ENCODE measurements at regions not wholly inside any gene's neighbourhood (a gene's known extent, or its start where the extent isn't known, plus 50 kb on each side); places are given as distances from the start of the nearest gene placed in this dataset.

GRCh38 chr18:56545464-56545863 lies 92.9 kb downstream of the TXNL1 start:
- Mint-ChIP-seq H3K36me3 (ENCODE audit: low read depth) (no peaks in the 10 kb centered on the region), H3K27me3 (no peaks in the 10 kb centered on the region), H3K4me3 (no peak overlapping the region), H3K9me3 (no peaks in the 10 kb centered on the region), H3K27ac (no peak overlapping the region), H3K4me1 (peaks cover 6% of the 10 kb centered on the region)
- intact Hi-C loops (cut with micrococcal nuclease) = no loop called here
- DNase-seq (no peak), ATAC-seq (ENCODE audit: low read depth) (no peak)
- CTCF ChIA-PET = no interaction called here
- POLR2A ChIA-PET = no interaction called here
- TF ChIP-seq, protein P1, sequence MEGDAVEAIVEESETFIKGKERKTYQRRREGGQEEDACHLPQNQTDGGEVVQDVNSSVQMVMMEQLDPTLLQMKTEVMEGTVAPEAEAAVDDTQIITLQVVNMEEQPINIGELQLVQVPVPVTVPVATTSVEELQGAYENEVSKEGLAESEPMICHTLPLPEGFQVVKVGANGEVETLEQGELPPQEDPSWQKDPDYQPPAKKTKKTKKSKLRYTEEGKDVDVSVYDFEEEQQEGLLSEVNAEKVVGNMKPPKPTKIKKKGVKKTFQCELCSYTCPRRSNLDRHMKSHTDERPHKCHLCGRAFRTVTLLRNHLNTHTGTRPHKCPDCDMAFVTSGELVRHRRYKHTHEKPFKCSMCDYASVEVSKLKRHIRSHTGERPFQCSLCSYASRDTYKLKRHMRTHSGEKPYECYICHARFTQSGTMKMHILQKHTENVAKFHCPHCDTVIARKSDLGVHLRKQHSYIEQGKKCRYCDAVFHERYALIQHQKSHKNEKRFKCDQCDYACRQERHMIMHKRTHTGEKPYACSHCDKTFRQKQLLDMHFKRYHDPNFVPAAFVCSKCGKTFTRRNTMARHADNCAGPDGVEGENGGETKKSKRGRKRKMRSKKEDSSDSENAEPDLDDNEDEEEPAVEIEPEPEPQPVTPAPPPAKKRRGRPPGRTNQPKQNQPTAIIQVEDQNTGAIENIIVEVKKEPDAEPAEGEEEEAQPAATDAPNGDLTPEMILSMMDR (IDR thresholded peaks at IDR 0.05) = no peak

DNA sequence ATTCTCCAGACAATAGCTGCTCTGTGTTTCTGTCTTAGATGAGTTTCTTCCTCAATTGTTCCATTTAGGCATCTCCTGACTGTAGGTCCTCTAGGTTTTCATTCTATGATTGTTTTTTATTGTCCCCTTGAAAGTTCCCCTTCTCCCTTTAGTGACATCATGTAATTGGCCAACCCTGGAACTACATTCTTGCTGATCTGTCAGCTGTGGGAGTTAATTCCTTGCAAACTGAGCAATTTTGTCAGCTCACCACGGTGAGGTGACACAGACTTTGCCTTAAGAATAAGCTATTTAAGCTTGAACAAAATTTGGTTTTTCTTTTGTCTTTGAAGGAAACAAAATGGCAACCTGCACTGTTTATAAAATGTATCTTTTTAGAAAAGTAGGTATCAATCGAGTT lies 95.9 kb downstream of the TXNL1 start:
- H3K4me3 Mint-ChIP-seq = no peak overlapping the region
- TF ChIP-seq, protein P1 (IDR thresholded peaks at IDR 0.05) = no peak
- intact Hi-C loops (cut with micrococcal nuclease) = no loop called here
- ChIA-PET POLR2A (no interaction called here), CTCF (no interaction called here)
- H3K9me3 Mint-ChIP-seq = no peaks in the 10 kb centered on the region
- DNase-seq (no peak), ATAC-seq (ENCODE audit: low read depth) (no peak)
- no peaks in the 10 kb centered on the region for H3K27me3 Mint-ChIP-seq
- H3K36me3 Mint-ChIP-seq (ENCODE audit: low read depth) = no peaks in the 10 kb centered on the region
- no peak overlapping the region for H3K27ac Mint-ChIP-seq
- H3K4me1 Mint-ChIP-seq = peaks cover 6% of the 10 kb centered on the region

GRCh38 chr18:56541793-56542192 lies 96.6 kb downstream of the TXNL1 start:
- Mint-ChIP-seq H3K4me3 (no peak overlapping the region), H3K36me3 (ENCODE audit: low read depth) (no peaks in the 10 kb centered on the region), H3K4me1 (peaks cover 6% of the 10 kb centered on the region), H3K27ac (no peak overlapping the region), H3K27me3 (no peaks in the 10 kb centered on the region), H3K9me3 (no peaks in the 10 kb centered on the region)
- TF ChIP-seq, protein P1 (IDR thresholded peaks at IDR 0.05) = no peak
- POLR2A ChIA-PET = no interaction called here
- DNase-seq (no peak), ATAC-seq (ENCODE audit: low read depth) (no peak)
- intact Hi-C loops (cut with micrococcal nuclease) = no loop called here
- CTCF ChIA-PET = no interaction called here

DNA sequence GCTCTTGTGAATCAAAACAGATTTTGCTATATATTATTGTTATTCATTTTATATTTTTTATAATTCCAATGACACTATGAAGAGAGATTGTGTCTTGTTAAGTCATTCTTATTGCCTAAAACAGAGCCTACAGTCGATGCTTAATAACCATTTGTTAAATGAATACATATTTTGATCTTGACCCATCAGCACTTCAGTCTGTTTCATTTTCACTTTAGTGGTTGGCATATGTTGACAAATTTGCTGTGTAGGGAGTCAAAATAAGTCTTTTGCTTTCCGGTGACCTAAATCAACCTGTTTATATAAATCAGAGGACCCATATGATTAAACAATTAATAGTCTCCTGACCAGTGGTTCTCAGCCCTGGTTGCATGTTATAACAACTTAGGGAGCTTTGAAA lies 97.1 kb downstream of the TXNL1 start:
- Mint-ChIP-seq H3K27ac (no peak overlapping the region), H3K9me3 (no peaks in the 10 kb centered on the region), H3K36me3 (ENCODE audit: low read depth) (no peaks in the 10 kb centered on the region), H3K4me3 (no peak overlapping the region), H3K4me1 (peaks cover 6% of the 10 kb centered on the region), H3K27me3 (no peaks in the 10 kb centered on the region)
- POLR2A ChIA-PET = no interaction called here
- intact Hi-C loops (cut with micrococcal nuclease) = no loop called here
- DNase-seq (no peak), ATAC-seq (ENCODE audit: low read depth) (no peak)
- CTCF ChIA-PET = no interaction called here
- TF ChIP-seq, protein P1 (IDR thresholded peaks at IDR 0.05) = no peak

- ChIA-PET CTCF (no interaction called here), POLR2A (no interaction called here)
- ATAC-seq (ENCODE audit: low read depth) (no peak), DNase-seq (no peak)
- Mint-ChIP-seq H3K36me3 (ENCODE audit: low read depth) (no peaks in the 10 kb centered on the region), H3K27me3 (no peaks in the 10 kb centered on the region), H3K9me3 (no peaks in the 10 kb centered on the region), H3K27ac (no peak overlapping the region), H3K4me1 (peaks cover 6% of the 10 kb centered on the region), H3K4me3 (no peak overlapping the region)
- intact Hi-C loops (cut with micrococcal nuclease) = no loop called here
- TF ChIP-seq, protein P1 (IDR thresholded peaks at IDR 0.05) = no peak
Observed at GRCh38 chr18:56538746-56539145, 99.6 kb downstream of the TXNL1 start.

All from activated B cell treated with CpG ODN at 0.5 μM for 24 hours (primary cell).